ENCODE measurements at regions not wholly inside any gene's neighbourhood (a gene's known extent, or its start where the extent isn't known, plus 50 kb on each side); places are given as distances from the start of the nearest gene placed in this dataset.
"Not testable (repeated sequence)": the region's sequence is repeated elsewhere in the genome, so short reads cannot be mapped to it uniquely, and the experiment has no call there.

DNA sequence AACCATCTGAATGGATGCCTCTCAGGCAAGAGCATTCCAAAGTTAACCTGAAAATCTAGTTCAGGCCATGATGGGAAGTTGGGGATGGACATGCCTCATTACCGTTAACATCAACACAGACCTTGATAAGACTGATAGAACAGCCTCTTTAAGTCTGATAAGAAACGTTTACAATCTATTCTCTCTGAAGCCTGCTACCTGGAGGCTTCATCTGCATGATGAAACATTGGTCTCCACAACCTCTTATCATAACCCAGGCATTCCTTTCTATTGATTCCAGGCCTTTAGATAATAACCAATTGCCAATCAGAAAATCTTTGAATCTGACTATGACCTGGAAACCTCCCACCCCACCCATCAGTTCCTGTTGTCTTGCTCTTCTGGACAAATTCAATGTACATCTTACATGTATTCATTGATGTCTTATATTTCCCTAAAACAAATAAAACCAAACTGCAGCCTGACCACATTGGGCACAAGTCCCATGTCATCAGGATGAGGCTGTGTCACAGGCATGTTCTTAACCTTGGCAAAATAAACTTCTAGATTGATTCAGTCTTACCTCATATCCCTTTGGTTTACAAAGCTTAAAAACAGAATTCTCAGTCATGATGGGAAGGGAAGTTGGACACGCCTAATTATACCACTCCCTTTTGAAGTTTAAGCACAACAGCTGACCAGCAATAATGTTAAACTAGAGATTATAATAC, 843.8 kb upstream of the SPRY2 start:
- peak; percentile 9 for DNase-seq (ENCODE audit: low read depth, low spot score)

DNA sequence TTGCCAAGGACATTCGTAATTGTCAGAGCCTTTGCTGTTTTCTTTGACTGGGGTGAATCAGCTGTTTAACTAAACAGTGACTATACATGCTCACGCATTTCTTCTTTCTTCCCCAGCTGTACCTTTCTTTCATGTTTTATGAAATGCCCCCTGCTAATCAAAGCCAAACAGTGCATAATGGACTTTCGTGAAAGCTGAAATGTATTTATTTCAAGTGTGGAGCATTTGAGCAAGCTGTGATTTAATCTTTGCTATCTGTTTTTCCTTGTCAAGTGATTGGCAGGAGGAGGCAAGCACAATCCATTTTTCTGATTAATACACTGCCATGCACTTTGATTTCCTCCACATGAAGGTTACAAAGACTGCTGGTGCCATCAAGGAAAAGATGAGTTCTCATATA, 831.7 kb upstream of the SPRY2 start:
- DNase-seq (ENCODE audit: low read depth, low spot score) = no peak

DNA sequence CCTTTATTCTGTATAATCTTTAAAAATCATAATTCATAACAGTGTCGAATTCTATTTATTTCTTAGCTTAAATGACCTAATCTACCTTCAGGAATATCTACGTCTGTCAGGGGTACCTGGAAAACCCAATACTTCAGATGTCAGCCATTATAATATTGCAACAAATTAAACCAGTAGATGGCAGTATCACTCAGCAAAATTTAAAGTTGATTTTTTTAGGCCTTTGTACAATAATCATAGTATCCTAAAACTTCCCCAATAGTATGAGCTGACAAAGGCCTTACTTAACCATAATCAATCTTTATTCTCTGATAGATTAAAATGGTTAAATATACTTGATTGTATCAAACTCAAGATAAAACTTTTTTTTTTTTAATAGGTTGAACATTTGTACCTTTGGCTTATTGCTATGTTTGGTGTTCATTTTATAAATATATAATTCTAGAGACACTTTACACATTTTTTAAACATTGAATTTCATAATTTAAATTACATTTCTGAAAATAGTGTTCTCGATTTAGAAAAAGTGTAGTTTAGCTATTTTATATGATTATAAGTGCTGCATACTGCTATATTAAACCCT, 830.2 kb upstream of the SPRY2 start:
- no peak for DNase-seq (ENCODE audit: low read depth, low spot score)

DNA sequence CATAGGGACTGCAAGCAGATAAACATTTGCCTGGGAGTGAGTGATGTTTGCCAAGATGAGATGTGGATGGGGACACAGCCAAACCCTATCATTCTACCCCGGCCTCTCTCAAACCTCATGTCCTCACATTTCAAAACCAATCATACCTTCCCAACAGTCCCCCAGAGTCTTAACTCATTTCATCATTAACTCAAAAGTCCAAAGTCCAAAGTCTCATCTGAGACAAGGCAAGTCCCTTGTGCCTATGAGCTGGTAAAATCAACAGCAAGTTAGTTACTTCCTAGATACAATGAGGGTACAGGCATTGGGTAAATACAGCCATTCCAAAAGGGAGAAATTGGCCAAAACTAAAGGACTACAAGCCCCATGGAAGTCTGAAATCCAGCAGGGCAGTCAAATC, 822.9 kb upstream of the SPRY2 start:
- DNase-seq (ENCODE audit: low read depth, low spot score) = not testable (repeated sequence)

DNA sequence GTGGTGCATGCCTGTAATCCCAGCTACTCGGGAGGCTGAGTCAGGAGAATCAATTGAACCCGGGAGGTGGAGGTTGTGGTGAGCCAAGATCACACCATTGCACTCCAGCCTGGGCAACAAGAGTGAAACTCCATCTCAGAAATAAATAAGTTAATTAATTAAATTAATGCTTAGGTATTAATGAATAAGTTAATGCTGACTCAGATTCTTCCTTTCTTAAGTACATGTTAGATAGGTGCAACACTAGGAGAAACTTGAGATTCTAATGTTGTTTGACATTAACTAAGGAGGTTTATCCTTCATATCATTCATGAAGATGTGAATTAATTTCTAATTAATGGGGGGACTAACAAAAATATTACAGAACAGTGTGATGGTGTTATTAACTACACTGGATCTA, 812.6 kb upstream of the SPRY2 start:
- no peak for DNase-seq (ENCODE audit: low read depth, low spot score)

DNA sequence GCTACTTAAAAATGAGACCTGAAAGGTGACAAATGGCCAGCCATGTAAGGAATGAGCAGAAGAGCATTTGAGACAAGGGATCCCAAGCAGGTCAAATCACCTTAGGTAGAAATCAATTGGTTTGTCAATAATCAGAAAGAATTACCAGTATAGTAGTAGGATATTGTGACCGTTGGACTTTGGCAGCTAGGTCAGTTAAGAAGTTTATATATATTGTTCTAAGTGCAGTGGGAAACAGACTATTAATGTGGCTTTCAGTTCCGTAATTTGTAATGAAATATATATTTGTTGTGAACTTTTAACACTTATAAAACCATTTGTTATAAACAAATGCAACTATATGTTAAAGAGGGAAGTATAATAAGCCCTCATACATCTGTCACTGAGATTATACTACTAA, 807.9 kb upstream of the SPRY2 start:
- no peak for DNase-seq (ENCODE audit: low read depth, low spot score)

DNA sequence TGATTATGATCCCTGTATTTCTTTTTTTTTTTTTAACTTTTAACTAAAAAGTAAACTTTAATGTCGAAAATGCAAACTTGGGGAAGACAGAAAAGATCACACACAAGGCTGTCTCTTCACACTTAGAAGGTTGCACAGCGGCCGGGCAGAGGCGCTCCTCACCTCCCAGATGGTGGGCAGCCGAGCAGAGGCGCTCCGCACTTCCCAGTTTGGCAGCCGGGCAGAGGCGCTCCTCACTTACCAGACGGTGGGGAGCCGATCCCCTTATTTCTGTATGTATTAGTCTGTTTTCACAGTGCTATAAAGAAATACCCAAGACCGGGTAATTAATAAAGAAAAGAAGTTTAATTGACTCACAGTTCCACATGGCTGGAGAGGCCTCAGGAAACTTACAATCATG, 805.6 kb upstream of the SPRY2 start:
- not testable (repeated sequence) for DNase-seq (ENCODE audit: low read depth, low spot score)

DNA sequence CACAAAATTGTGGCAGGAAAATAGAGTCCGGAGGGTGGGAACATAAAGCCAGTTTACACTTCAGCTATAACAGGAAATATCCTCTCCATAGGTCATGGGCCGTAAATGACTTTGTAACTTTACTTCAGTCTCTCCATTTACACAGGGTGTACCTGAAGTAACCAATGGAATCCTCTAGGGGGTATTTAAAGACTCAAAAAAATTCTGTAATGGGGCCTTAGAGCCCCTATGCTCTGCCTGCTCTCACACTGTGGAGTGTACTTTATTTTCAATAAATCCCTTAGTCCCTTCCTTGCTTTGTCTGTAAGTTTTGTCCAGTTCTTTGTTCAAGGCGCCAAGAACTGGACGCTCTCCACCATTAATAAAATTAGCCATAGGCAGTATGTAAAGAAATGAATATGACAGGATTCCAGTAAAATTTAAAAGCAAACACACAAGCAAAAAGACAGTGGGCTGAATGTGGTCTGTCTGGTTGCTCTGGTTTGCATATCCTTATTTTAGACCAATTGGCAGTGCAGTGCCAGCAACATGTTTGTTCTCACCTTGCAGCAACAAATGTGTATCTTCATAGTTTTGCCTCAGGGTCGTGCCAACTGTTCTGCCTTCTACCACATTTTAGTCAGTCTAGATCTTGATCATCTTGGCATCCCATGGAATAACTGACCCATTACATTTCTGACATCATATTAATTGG, 801.5 kb upstream of the SPRY2 start:
- no peak for DNase-seq (ENCODE audit: low read depth, low spot score)

DNA sequence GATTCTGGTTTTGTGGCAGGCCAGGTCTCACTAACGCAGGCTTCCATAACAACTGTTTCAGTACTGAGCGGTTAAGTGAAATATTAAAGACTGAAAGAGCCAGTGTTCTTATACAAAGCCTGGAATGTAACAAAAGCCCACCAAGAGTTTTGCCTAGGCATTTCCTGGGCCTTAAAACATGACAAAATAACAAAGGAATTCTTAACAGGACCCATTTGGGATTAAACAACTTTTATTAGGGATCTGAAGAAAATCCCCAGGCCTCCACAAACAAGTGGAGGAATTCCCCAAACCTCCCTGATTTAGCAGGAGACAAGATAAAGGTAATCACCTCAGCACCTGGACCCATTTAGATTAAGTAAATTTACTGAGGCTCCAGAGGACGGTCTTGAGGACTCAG, 799.7 kb upstream of the SPRY2 start:
- DNase-seq (ENCODE audit: low read depth, low spot score) = peak; percentile 8

DNA sequence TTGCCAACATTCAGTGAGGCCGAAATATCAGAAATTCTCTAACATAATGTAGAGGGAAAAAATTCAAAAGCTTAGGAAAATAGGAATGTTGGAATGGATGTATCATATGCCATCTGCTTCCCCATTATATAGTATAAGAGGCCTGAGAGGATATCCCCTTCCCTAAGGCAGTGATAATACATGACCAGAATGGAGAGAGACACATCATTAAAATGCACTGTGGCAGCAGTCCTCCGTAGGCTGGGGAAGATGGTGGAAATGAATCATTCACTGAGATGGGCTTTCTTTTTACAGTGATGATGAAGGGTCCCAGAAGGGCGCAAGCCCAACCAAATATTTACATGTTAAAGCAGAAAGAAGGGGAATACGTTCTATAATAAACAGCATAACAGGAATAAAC, 799.1 kb upstream of the SPRY2 start:
- no peak for DNase-seq (ENCODE audit: low read depth, low spot score)

DNA sequence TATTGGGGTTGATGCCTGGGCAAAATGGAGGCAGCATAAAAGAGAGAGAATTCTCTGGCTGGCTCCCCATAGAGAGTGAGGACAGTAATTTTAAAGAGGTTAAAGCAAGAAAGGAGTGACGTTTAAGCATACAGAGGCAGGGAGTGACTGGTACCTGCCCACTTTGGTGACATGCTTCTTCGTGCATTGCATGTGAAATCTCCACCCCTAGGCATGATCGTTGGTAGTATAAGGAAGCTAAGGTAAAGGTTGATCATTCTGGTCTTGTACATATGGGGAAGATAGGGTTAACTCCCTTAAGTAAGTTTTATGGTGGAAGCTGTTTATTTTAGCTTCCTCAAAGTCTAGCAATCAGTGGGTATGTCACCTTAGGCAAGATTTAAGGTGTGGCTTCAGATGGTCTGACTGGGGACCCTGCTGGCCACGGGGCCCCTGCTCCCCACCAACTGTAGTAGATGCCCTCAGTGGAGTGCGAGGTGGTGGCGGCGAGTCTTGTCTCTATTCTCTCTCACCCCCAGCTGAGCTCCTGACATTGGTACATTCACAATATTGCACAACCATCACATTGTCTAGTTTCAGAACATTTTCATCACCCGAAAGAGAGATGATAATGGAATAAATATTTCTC, 797.5 kb upstream of the SPRY2 start:
- no peak for DNase-seq (ENCODE audit: low read depth, low spot score)

DNA sequence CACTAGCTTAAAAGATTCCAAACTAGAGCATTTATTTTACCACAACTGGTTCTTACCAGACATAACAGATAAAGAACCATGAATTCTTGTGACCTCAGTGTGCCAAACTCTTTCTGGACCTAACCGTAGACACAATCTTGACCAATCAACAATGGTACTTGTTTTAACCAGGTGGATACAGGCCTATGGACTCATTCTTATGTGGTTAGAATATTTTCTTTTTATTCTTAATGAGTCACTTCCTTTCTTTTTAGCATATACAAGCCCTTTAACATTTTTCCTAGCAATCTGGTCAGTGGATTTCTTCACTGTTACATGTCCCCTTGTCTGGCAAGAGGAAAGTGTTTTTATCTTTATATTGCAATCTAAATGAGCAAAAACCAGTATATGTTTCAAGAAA, 792.1 kb upstream of the SPRY2 start:
- no peak for DNase-seq (ENCODE audit: low read depth, low spot score)

DNA sequence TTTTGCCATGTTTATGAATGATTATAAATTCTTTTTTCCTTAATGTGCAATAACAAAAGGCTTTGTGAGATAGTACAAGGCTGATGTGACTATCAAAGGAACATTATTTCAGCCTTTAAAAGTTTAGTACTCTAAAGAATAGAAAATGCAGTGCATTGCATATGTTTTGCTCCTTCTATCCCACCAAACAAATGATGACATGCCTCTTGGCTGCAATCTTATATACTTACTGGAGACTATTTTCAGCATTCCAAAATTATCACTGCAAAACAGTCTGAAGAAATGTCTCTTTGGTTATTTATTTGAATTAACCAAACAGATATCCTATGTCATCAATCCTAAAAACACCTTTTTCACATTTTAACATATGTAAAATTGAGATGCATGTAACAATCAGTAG, 776.5 kb upstream of the SPRY2 start:
- DNase-seq (ENCODE audit: low read depth, low spot score) = no peak

DNA sequence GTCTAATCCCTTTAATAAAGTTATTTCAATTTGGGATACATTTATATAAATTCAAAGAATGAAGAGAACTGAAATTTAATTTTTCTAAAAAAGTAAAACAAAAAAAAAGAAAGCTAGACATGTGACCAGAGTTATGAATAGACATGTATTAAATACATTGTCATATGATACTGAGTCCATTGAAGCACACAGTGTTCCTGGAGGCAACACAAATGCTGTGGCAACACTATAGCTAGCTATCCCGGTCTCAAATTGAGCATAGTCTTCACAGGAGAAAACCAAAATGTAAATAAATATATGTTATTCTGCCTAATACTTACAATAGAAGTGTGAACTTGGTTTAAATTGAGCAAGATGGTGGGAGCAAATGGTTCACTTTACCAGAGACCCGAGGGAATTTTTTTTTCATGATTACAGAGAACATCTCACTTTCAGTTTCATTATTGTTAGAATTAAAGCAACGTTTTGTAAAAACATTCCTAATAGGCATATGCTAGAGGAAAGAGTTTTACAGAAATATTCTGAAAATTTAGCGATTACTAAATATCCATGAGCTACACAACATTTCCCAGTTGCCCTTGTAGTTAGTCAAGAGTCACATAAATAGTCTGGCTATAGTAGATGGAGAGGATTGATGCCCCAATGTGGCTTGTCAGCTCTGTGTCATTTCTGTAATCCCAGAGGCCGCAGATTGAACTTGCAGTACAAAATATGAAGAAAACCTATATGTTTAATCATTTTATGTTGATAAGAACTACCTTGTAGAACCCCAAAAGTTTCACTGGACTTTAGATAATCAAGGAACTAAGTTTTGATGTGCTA, 775.7 kb upstream of the SPRY2 start:
- no peak for DNase-seq (ENCODE audit: low read depth, low spot score)

DNA sequence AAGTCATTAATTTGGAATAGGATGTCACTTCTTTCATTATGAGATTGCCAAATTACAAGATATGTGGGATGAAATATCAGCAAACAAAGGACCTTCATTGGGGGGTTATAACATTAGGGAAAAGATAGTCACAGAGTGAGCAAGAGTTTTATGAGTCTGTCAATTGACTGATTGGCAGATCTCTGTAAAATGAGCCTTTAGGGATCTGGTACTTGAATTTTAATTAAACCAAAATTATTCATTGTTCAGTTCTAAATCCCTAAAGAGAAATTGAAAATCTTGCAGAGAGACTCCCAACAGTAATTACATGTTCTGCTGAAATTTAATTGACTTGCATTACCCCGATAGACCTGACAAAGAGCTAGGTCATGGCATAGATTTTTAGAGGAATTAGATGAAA, 768.1 kb upstream of the SPRY2 start:
- DNase-seq (ENCODE audit: low read depth, low spot score) = no peak

DNA sequence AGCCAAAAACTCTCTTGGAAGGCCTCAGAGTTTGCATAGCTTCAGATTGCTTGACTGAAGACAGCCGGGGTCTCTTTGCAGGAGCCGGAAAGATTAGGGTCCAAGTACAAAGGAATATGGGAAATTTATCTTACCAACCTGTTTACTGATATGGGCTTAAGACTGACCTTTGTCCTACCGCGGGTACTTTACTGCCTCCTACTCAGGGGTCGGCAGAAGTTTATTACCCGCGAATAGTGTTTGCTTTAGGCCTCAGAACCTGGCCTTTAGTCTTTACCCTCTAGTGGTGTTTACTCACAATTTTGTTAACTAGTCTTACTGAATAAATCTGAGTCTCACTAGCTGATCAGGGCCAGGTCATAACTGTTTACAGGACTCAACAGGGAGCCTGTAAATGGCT, 765.4 kb upstream of the SPRY2 start:
- no peak for DNase-seq (ENCODE audit: low read depth, low spot score)

DNA sequence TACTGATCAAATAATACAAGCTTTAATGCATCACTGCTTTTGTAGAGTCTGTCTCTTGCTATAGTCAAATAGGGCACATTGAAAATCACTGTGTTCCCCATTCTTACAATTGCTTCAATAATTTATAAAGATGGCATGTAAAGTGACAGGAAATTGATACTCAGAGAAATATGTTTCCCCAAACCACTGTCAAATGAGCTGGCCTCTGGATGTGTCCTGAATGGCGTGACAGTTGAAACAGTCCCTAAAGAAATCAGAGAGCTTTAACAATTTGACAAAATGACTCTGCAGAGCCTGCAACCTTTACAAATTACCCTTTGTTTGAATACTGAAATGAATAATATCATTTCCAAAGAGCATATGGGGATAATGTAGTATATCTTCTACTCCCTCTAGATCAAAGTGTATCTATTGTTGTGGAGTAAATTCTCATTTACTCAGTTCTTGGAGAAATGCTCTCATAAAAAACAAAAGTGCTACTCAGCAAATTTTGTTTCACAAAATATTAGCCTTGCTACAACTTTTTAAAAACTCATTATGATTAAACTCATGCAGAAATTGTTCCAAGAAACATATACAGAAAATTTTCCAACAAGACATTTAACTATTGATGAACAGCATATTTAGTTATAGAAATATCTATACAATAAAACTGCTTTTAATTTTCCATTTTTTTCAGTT, 763.2 kb upstream of the SPRY2 start:
- no peak for DNase-seq (ENCODE audit: low read depth, low spot score)

DNA sequence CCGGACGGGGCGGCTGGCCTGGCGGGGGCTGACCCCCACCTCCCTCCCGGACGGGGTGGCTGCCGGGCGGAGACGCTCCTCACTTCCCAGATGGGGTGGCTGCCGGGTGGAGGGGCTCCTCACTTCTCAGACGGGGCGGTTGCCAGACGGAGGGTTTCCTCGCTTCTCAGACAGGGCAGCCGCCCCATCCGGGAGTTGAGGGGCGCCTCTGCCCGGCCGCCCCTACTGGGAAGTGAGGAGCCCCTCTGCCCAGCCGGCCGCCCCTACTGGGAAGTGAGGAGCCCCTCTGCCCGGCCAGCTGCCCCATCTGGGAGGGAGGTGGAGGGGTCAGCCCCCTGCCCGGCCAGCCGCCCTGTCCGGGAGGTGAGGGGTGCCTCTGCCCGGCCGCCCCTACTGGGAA, 761.1 kb upstream of the SPRY2 start:
- not testable (repeated sequence) for DNase-seq (ENCODE audit: low read depth, low spot score)

DNA sequence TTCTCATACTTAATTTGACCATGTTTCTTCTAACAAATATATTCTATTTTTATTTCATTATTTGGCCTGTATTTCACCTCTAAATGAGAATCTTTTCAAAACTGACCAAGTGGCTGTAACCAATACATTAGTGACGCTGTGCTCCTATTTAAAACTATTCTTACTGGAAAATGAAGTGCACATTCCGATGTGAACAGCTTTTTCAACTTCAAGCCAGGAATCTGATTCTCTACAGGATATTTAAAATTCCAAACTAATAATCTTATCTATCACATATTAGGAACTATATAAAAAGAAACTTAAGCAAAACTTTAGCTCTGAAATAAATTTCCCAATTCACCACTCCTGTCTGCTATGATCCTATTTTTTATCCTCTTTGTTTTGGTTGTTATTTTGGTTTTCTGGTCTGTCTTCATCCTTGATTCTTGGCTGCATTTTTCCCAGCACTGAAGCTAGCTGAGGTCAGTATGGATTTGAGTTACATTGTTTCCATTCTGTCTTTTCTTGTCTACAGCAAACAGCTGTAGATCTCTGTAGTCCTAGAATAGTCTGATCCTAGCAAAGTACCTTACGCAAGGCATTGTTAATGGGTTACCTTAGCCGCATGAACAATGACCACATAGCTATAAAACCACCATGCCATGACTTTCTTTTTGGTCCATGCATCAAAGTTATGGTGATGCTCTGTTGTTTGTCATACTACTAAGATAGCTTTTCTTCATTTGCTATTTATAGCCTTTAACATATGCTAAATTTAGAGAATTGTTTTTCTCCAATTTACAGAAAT, 748.6 kb upstream of the SPRY2 start:
- DNase-seq (ENCODE audit: low read depth, low spot score) = no peak

DNA sequence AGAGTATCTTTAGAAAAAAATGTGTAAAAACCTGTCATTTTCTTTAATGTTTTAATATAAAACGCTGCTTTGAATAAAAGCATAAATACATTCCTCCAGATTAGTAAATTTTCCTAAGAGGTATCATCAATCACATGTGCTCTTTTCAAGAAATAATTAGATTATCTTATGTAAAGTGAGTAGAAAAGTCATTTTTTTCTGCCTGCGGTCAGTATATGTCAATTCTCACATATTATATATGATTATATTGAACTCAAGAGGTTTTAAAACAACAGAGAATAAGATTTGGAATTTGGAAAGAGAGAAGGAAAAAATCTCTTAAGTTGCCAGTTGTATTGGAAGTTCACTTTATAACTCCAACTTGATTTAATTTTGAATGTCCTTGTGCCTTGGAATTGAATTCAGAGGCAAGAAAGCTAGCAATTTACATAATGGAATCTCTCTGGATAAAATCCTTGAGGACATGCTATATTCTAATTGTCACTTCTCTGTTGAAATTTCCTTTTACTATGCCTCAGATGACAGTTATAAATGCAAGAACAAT, 740.1 kb upstream of the SPRY2 start:
- DNase-seq (ENCODE audit: low read depth, low spot score) = no peak
